GM06990 (cell line): ENCODE measurements at regions not wholly inside any gene's neighbourhood (a gene's known extent, or its start where the extent isn't known, plus 50 kb on each side); places are given as distances from the start of the nearest gene placed in this dataset.

Source experiments
- DNase-seq: peaks from one replicate; pipeline ENCODE4 v3.0.0-alpha.2; 2011; ENCODE audit not compliant: insufficient read length; ENCODE audit errors: extremely low read depth
- H3K27me3 ChIP-seq: replicated peaks from 2 replicates; pipeline ENCODE4 v1.6.0; 2011; ENCODE audit warnings: low read length; ENCODE audit not compliant: control insufficient read depth, insufficient read depth
- H3K36me3 ChIP-seq: 2 replicates; pipeline ENCODE4 v1.5.1; 2011; ENCODE audit warnings: low read length; ENCODE audit not compliant: control insufficient read depth, insufficient read depth
- H3K4me3 ChIP-seq: replicated peaks from 2 replicates; pipeline ENCODE4 v1.5.1; 2011; ENCODE audit warnings: low read depth, mild to moderate bottlenecking, control low read depth, low read length
- TF ChIP-seq, protein P1 (sequence below): IDR thresholded peaks from 2 replicates; pipeline ENCODE4 v1.5.1; 2011; ENCODE audit warnings: low read length, control low read depth, mild to moderate bottlenecking, inconsistent platforms; ENCODE audit not compliant: insufficient read depth, poor library complexity, severe bottlenecking

DNA sequence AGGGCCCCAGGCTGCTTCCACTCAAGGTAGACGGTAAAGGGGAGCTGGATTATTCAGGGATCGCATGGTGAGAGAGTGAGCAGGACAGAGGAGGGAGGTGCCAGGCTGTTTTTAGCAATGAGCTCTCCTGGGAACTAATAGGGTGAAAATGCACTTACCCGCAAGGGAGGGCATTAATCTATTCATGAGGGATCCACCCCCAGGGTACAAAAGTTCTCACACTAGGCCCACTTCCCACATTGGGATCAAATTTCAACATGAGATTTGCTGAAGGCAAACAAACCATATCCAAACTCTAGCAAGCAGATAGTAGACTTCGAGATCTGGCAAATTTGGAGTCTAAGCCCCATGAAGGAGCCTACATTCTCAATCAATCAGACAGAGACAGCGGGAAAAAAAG, 408.6 kb downstream of the RNF144B start:
- Histone ChIP-seq H3K36me3 (no peaks in the 10 kb centered on the region), H3K4me3 (no peak overlapping the region), H3K27me3 (no peaks in the 10 kb centered on the region)
- no peak for DNase-seq
- TF ChIP-seq, protein P1, sequence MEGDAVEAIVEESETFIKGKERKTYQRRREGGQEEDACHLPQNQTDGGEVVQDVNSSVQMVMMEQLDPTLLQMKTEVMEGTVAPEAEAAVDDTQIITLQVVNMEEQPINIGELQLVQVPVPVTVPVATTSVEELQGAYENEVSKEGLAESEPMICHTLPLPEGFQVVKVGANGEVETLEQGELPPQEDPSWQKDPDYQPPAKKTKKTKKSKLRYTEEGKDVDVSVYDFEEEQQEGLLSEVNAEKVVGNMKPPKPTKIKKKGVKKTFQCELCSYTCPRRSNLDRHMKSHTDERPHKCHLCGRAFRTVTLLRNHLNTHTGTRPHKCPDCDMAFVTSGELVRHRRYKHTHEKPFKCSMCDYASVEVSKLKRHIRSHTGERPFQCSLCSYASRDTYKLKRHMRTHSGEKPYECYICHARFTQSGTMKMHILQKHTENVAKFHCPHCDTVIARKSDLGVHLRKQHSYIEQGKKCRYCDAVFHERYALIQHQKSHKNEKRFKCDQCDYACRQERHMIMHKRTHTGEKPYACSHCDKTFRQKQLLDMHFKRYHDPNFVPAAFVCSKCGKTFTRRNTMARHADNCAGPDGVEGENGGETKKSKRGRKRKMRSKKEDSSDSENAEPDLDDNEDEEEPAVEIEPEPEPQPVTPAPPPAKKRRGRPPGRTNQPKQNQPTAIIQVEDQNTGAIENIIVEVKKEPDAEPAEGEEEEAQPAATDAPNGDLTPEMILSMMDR, result no peak

DNA sequence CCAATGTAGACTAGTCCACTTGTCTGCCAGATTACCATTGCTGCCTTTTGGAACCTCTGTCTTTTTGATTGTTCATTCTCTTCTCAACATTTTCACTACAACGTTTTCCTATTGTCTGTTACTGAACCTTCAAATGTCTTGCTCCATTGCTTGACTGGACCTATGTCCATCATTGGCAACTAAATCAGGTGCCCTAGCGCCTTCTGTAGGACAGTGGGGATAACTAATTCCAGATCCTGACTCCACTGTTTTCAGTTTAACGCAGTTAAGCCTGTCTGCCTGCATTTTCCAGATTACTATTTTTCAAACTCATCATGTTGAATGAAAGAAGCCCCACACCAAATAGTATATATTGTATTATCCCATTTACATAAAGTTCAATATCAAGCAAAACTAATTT, 433.6 kb downstream of the RNF144B start:
- Histone ChIP-seq H3K36me3 (no peaks in the 10 kb centered on the region), H3K27me3 (no peaks in the 10 kb centered on the region), H3K4me3 (no peak overlapping the region)
- TF ChIP-seq, protein P1, result no peak
- no peak for DNase-seq

DNA sequence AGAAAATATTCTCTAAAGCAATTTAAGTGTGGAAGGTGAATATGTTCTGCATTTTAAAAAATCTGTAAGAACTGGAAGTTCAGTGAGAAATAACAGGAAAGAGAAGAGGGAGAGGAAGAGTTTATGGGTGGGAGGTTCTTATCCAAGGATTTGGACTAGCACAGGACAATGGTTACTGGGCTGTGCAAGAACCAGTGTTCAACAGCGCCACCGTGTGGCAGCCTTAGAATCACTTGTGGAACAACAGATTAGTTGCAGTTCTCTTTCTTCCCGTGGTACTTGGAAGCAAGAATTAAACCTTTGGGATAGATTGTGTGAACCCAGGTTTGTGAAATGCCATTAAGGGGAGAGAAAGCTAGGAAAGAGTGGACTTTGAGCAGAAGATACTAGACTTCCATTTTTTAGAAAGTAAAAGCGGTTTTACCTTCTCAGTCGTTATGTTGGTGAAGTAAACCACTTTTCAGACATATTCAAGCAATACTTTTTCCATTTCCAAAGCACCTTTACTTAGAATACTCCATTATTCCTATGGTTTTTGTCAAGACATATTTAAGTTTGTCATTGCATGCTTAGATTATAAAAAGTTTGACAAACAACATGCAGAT, 436.7 kb downstream of the RNF144B start:
- DNase-seq, result no peak
- TF ChIP-seq, protein P1, result peak; percentile 64
- Histone ChIP-seq H3K36me3 (no peaks in the 10 kb centered on the region), H3K4me3 (no peak overlapping the region), H3K27me3 (no peaks in the 10 kb centered on the region)

DNA sequence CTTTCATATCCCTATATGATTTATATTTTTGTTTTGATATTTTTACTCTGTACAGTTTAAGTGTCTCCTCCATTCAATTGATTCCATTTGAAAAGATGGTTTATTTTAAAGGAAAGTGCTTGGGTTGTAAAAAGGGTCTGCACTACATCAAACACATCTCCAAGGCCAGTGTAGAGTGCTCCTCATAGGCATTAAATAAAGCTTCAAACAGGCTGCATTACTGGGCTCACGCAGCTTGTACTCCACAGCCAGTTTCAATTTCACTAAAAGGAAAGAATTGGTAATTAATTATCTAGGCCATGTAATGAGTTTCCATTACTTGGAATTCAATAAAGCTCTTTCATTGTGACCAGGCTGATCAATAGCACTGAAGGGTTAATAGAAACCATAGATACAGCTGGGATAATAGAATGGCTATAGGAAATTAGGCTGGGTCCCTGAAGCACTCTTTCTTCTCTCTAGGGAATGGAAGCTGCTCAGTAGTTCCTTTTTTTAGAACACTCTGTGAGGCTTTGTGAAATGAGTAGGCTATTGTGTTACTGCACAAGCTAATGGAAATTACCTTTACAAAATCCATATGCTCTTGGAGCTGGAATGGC, 442.2 kb downstream of the RNF144B start:
- no peaks in the 10 kb centered on the region for H3K36me3 ChIP-seq
- TF ChIP-seq, protein P1, result no peak
- H3K27me3 ChIP-seq, result no peaks in the 10 kb centered on the region
- no peak overlapping the region for H3K4me3 ChIP-seq
- no peak for DNase-seq

DNA sequence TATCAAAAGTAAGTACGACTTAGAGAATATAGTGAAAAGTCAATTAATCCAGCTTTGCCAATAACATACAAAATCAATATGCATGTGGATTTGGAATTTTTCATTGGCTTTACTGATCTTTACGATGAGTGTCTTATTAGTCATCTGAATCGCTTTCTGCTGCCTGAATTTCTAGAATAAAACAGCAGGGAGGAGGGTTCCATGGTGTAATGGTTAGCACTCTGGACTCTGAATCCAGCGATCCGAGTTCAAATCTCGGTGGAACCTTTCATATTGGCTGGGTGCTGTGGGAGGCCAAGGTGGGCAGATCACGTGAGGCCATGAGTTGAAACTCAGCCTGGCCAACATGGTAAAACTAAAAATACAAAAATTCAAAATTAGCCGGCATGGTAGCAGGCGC, 448.8 kb downstream of the RNF144B start:
- Histone ChIP-seq H3K36me3 (no peaks in the 10 kb centered on the region), H3K4me3 (no peak overlapping the region)
- DNase-seq, result no peak

More for the DNA sequence above, 448.8 kb downstream of the RNF144B start:
- H3K27me3 ChIP-seq, result no peaks in the 10 kb centered on the region
- TF ChIP-seq, protein P1, result no peak
